NCI-H526 treated with DMSO at 0.1 percent for 48 hours (cell line): ENCODE measurements at regions not wholly inside any gene's neighbourhood (a gene's known extent, or its start where the extent isn't known, plus 50 kb on each side); places are given as distances from the start of the nearest gene placed in this dataset.

Experiments
- DNase-seq: peaks from one replicate; lab custom pipeline; 2025; lab: John Stamatoyannopoulos, UW

- DNase-seq, result no peak
Observed at GRCh38 chr2:66382091-66382490, 52.8 kb upstream of the MEIS1 start.

DNA sequence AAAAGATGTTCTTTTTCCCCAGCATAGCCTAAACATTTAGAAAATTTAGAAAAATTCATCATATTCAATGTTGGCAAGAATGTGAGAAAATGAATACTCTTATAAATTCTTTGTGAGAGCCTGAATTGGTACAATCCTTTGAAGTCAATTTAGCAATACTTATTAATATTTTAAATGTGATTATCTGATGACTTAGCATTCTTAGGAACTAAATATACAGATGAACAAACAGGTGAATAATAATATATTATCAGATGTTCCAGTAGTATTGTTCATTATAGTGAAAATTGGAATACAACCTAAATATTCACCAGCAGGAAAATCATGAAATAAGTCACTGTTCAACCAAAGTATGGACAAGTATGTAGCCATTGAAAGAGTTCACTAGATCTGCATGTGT lies 55.5 kb upstream of the MEIS1 start:
- no peak for DNase-seq

DNA sequence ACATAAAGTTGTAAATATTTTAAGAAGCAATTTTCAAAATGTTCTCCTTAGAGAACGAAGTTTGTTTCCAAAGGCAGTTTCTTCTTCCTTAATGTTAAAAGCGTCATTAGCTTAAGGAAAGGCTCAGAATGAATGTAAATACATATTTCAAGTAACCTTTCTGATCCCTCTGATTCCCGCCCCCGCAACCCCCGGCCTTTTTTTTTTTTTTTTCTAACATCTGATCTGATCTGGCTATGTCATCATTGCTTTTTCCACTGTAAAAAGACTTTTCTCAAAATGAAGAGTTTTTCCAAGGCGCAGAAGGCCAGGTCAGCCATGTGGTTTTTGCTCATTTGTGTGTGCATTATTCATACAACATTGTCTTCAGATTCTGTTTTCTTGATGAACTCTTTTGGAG lies 57.1 kb upstream of the MEIS1 start:
- DNase-seq, result no peak

DNA sequence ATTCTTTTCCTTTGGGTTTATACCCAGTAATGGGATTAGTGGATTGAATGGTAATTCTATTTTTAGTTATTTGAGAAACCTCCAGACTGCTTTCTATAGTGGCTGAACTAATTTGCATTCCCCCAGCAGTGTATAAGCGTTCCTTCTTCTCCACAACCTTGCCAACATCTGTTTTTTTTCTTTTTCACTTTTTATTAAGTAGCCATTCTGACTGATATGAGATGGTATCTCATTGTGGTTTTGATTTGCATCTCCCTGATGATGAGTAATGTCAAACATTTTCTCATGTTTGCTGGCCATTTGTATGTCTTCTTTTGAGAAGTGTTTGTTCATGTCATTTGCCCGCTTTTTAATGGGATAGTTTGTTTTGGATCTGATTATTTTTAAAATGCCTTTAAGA lies 64.1 kb upstream of the MEIS1 start:
- peak; percentile 68 for DNase-seq

- DNase-seq, result no peak
Observed at GRCh38 chr2:66366619-66367018, 68.3 kb upstream of the MEIS1 start.

DNA sequence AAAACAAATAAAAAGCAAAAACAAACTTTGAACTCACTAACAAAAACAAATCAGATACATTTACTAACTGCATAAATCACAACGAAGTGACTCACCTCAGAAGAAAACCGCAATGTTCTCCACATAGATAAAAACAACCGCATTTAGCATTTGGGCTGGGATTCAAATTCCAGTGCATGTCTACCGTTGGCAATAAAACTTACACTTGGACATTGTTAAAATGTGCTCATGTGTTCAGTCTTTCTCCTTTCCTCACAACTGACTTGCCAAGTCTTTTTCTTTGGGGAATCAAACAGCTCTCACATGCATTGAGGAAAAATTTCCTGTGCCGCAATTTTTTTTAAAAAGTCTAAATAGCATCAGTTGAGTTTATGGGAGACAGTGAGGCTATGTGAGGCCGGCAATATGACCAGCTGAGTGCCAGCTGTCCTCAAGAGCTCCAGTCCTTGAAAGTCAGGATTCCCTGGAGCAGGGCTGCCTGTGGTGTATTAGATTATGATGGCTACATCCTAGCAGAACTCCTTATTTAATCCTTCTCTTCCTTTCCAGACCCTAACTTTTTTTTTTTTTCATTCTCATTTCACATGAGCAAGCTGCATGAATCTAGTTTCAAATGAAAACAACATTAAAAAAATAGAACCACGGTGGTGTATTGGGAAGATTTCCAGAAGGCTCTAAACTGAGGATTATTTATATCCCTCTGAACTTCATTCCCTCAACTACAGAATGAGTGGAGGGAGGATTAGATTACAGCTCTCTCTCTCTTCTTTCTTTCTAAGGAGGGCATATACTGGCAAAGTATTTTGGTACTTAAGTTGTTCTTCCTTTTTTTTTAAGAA lies 70.2 kb upstream of the MEIS1 start:
- DNase-seq, result no peak

DNA sequence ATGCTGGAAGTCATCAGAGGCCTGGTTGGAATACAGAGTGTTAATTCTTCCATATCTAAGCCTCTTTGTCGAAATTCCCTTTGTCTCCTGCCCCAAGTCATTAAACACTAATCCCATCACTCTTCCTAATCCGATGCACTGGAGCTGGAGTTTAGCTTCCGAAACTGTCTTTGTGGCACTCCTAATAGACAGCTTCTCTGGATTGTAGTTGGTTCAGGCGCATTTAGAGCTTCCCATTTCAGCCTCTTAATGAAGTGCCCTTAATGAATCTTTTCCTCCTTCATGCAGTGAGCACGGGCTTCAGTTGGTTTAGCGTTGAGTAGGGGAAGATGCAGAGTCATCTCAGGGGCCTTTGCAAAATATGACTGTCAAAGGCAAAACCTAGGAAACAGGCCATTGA lies 72.2 kb upstream of the MEIS1 start:
- DNase-seq, result no peak

- no peak for DNase-seq
Observed at GRCh38 chr2:66346231-66346664, 88.7 kb upstream of the MEIS1 start.

DNA sequence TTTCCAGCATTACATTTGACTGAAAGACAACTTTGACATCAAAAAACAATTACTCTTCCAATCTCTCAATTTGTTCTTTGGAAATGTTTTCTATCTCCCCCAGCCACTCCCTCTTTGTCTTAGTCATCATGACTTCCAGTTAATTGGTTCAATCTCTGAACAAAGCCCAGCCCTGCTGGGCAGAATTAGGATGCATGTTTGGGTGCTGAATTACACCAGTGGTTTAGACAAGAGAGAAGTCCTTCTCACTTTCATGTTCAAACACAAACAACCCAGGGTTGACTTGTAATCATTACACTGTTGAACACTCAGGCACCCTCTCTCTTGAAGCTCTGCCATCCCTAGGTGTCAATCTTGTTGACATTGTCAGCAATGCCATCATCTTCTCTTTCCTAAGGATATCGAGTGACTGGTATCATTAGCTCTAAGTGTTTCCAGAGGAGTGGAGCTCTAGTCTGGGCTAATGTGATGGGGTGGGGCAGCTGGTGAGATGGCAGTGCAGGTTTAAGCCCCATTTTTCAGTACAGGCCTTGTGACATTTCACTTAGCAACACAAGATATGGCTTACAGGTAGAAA lies 90.8 kb upstream of the MEIS1 start:
- DNase-seq, result no peak

- DNase-seq, result no peak
Observed at GRCh38 chr2:66343259-66343658, 91.7 kb upstream of the MEIS1 start.

- no peak for DNase-seq
Observed at GRCh38 chr2:66340521-66340920, 94.4 kb upstream of the MEIS1 start.

DNA sequence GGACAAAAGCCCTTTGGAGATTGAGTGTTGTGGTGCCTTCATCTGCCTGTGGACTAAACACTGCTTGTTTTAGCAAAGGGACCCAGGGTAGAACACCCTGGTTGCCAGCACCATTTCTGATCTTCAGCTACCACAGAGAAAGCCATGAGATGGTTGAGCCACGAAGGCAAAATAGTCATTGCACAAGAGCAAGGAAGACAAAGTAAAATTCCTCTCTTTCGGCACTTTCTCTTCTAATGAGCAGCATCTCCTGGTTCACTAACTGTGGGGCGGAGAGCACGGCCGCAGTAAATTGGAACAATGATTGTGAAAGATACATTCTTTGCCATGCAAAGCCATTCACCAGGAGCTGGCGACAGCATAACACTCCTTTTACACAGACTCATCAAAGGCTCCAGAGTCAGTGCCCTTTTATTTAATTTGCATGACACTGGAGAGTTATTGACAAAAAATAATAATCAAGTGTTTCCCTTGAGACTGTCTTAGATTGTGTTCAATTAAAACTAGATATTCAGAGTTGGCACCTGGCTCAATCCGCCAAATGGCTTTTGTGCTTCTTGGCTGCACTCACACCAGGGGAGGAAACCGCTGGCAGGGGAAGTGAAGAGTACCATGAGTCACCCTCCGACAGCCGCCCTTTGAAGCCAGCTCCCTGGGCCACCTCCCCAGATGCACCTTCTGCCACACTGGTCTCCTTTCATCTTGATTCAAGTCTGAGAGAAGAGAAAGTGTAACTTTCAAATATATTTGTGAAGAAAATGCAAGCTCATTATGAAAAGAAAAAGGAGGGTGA lies 100.5 kb upstream of the MEIS1 start:
- DNase-seq, result no peak

GRCh38 chr2:66331176-66331575 lies 103.7 kb upstream of the MEIS1 start:
- DNase-seq, result no peak

GRCh38 chr2:66329081-66329605 lies 105.8 kb upstream of the MEIS1 start:
- DNase-seq, result no peak

DNA sequence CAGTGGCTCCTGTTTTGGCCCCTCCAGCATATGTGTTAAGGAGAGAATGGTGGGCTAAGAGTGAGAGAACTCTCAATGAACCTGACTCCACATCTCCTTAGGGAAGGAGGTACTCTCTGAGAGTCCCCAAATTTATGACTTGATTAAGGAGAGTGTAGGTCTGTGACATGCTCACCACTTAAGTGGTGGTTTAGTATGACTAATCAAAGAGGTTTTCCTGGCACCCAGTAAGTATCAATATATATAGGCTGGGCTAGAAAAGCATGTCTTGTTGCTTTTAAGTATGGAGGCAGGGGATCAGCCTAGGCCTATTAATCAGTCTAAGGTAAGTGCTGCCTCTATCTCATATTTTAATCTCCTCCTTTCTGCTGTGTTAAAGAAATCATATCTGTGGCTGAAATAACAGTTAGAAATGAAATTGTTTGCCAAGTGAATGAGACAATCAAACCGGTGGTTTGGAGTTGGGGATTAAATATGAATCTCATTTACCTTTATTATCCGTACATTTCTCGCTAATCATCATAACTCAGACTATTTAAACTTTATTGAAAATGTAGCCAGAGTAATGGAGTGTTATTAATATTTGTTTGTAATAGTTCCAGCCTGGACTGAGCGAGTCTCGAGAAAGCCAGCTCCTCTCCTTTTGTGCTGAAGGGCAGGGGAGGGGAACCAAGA lies 107.7 kb upstream of the MEIS1 start:
- no peak for DNase-seq

DNA sequence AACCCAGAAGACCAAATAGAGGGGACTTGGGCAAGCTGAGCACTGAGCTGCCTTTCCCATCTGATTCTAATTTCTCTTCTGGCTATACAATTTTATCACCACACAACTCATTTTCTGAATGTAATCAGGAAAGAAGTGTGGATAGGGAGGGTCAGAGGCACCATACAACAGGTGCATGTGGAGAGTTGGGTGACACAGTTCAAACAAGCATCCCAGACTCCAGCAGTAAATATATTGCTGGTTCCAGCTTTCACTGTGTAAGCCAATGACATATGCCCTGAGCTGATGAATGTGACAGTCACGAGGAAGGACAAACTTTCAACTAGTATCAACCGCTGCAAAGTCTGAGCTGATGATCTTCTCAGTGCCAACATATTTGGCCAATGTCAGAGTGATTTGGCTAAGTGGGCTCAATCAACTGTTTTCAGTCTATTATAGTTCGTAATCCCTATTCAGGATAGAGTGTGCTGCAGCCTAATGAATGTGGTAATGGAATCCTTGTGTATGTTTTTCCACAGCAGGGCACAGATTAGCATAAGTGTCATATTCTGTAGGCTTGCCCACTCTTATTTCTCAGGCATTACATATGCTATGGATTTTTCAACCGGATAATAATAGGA lies 109.9 kb upstream of the MEIS1 start:
- no peak for DNase-seq

GRCh38 chr2:66324356-66324755 lies 110.6 kb upstream of the MEIS1 start:
- no peak for DNase-seq

DNA sequence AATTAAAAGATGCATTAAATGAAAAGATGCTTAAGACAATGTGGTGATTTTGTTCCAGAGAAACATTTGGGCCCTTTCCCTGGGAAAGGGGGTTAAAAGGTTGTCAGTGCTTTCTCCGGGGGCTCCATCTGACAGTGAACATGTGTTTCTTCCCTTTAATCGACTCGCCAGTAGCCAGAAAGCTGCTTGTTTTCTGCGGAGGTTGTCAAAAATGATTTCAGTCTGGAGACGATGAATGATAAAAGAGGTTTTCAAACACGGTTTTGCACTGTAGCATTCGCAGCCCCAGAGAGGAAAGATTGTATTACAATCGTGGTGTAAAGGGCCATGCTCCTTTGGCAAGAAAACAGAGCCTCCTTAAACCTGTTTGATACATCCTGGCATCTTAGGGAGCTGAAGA lies 111.5 kb upstream of the MEIS1 start:
- DNase-seq, result no peak

GRCh38 chr2:66322506-66323260 lies 112.2 kb upstream of the MEIS1 start:
- DNase-seq, result no peak

DNA sequence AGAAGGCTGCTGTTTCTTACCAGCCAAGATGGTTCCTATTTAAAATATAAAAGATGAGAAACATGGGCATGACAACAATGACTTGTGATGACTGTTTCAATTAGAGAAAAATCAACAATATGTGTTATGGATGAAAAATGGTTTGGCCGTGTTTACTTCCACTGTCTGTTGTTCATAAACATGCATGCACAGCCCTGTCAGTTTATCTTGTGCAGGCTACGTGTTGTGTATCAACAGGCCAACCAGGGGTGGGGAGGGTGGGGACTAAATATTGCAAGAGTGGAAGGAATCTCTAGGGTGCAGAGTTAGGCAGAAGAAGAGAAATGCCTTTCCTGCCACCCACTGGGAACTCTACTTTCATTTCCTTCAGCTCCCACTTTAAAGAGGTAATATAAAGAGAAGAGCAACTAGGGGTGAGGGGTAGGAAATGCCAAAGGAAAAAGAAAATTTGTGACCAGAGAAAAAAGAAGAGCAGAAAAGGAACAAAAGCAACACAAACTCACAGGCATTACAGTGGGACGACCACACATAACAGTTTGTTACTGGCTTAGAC lies 116.8 kb upstream of the MEIS1 start:
- no peak for DNase-seq
